OCI-LY7 (cell line): ENCODE measurements at regions not wholly inside any gene's neighbourhood (a gene's known extent, or its start where the extent isn't known, plus 50 kb on each side); places are given as distances from the start of the nearest gene placed in this dataset.

Source experiments
- BruUV-seq: library from RNA; stranded (reverse); fragments of 400-500 nt; replicated peaks from 2 replicates; lab custom pipeline; 2021; lab: Mats Ljungman, UMichigan
- CTCF ChIA-PET: fragments of 300-600 bp; sonication (Branson Sonifier 250); formaldehyde crosslinking; loops from one replicate; lab custom pipeline; 2022; ENCODE audit warnings: antibody characterized with exemption; ENCODE audit not compliant: unreplicated experiment; lab: Charles Lee
- POLR2A ChIA-PET: fragments of 300-600 bp; sonication (Branson Sonifier 250); formaldehyde crosslinking; loops from one replicate; lab custom pipeline; 2022; ENCODE audit warnings: antibody characterized with exemption; lab: Charles Lee
- DNase-seq: peaks from one replicate; pipeline ENCODE4 v3.0.0-alpha.2; 2015; ENCODE audit warnings: low spot score
- H2AFZ ChIP-seq: fragments of 200-600 bp; sonication (generic), shearing (Covaris generic); 2 replicates; pipeline ENCODE4 v1.6.1; 2014; ENCODE audit warnings: mild to moderate bottlenecking, antibody characterized with exemption, low read length, moderate library complexity
- H3K27ac ChIP-seq: fragments of 200-600 bp; sonication (generic); 2 replicates; pipeline ENCODE4 v1.5.1; 2014; ENCODE audit warnings: mixed run types, low read depth, mild to moderate bottlenecking, moderate library complexity, low read length, inconsistent platforms; ENCODE audit not compliant: poor library complexity, severe bottlenecking
- H3K36me3 ChIP-seq: fragments of 200-600 bp; sonication (generic); 2 replicates; pipeline ENCODE4 v1.6.1; 2014; ENCODE audit warnings: mild to moderate bottlenecking, antibody characterized with exemption, low read length, moderate library complexity, mixed read lengths; ENCODE audit not compliant: insufficient read depth
- H3K4me1 ChIP-seq: fragments of 200-600 bp; sonication (generic); 2 replicates; pipeline ENCODE4 v1.5.1; 2014; ENCODE audit warnings: mild to moderate bottlenecking, low read length; ENCODE audit not compliant: insufficient read depth, poor library complexity, severe bottlenecking
- H3K4me2 ChIP-seq: fragments of 200-600 bp; sonication (generic); 2 replicates; pipeline ENCODE4 v1.6.1; 2014; ENCODE audit warnings: mild to moderate bottlenecking, low read length
- H3K4me3 ChIP-seq: fragments of 200-600 bp; sonication (generic); 2 replicates; pipeline ENCODE4 v1.5.1; 2014; ENCODE audit warnings: mild to moderate bottlenecking, low read depth, low read length; ENCODE audit not compliant: poor library complexity, severe bottlenecking
- H3K79me2 ChIP-seq: fragments of 200-600 bp; sonication (generic); 2 replicates; pipeline ENCODE4 v1.6.1; 2016; ENCODE audit warnings: low read depth, mild to moderate bottlenecking, low read length, moderate library complexity, mixed read lengths; ENCODE audit not compliant: insufficient read depth
- H3K9me2 ChIP-seq: fragments of 200-600 bp; sonication (generic); 2 replicates; pipeline ENCODE4 v1.6.1; 2016; ENCODE audit warnings: mild to moderate bottlenecking, low read length, mixed read lengths; ENCODE audit not compliant: insufficient read depth
- H3K9me3 ChIP-seq: fragments of 200-600 bp; sonication (generic); 2 replicates; pipeline ENCODE4 v1.6.1; 2014; ENCODE audit warnings: mild to moderate bottlenecking, mixed run types, low read length, mixed read lengths
- H4K20me1 ChIP-seq: fragments of 200-600 bp; sonication (generic); 2 replicates; pipeline ENCODE4 v1.6.1; 2014; ENCODE audit warnings: mild to moderate bottlenecking, antibody characterized with exemption, low read length, moderate library complexity, mixed read lengths; ENCODE audit not compliant: insufficient read depth
- CTCF ChIP-seq: fragments of 200-600 bp; sonication (generic); conservative IDR thresholded peaks from 2 replicates; pipeline ENCODE4 v1.5.1; 2014; ENCODE audit warnings: mild to moderate bottlenecking, antibody characterized with exemption, low read length, moderate library complexity, mixed read lengths
- EZH2phosphoT487 ChIP-seq: fragments of 200-600 bp; sonication (generic); IDR thresholded peaks from 2 replicates; pipeline ENCODE4 v1.6.1; 2018; ENCODE audit warnings: low read depth, borderline replicate concordance, mild to moderate bottlenecking, mixed run types, antibody characterized with exemption, low read length, moderate library complexity, mixed read lengths
- intact Hi-C: fragments of 100-400 bp; cut with micrococcal nuclease; formaldehyde crosslinking; loops from one replicate; pipeline ENCODE4 v1.10.0; 2022; ENCODE audit not compliant: unreplicated experiment

DNA sequence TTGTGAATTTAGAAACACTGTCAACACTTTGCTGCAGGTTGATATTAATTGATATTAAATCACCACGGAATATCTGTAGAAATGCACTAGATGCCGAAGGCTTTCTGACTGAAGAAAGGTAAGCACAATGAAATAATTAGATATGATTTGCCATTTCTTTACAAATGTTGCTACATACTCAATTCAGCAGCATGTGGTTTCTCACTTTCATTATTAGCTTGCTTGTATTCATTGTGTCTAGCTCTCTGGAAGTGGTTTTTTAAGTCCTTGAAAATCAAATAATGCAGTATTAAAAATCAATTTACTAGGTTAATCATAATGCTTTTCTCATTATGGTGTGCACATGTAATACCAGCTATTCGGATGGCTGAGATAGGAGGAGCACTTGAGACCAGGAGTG lies 231.3 kb upstream of the MARCKS start:
- POLR2A ChIA-PET, result interaction anchor here (0.7 to 1.9 kb wide), 6 partner anchors 15 to 65 kb away, joined by 3 to 10 read pairs (median 3); no protein-coding TSS in a partner anchor
- intact Hi-C loops, result no loop called here
- H3K36me3 ChIP-seq, result no peaks in the 10 kb centered on the region
- no peaks in the 10 kb centered on the region for H4K20me1 ChIP-seq
- DNase-seq, result no peak
- no peak overlapping the region for H2AFZ ChIP-seq
- CTCF ChIA-PET, result no interaction called here
- BruUV-seq, result no TSS peak
- H3K9me3 ChIP-seq, result no peaks in the 10 kb centered on the region; the same call in 1 of the 2 replicates
- no peak overlapping the region for H3K4me3 ChIP-seq
- H3K79me2 ChIP-seq, result no peaks in the 10 kb centered on the region
- TF ChIP-seq CTCF (no peak), EZH2phosphoT487 (no peak)
- no peak overlapping the region for H3K4me2 ChIP-seq
- no peaks in the 10 kb centered on the region for H3K9me2 ChIP-seq
- peaks cover 52% of the 10 kb centered on the region for H3K4me1 ChIP-seq
- no peak overlapping the region for H3K27ac ChIP-seq

GRCh38 chr6:113626475-113626874 lies 230.7 kb upstream of the MARCKS start:
- Histone ChIP-seq H4K20me1 (no peaks in the 10 kb centered on the region), H3K4me3 (no peak overlapping the region), H3K4me2 (peak overlapping the region; percentile 14; the same call in 1 of the 2 replicates), H3K9me2 (no peaks in the 10 kb centered on the region), H3K4me1 (peaks cover 58% of the 10 kb centered on the region), H3K27ac (no peak overlapping the region), H3K9me3 (no peaks in the 10 kb centered on the region; the same call in 1 of the 2 replicates), H2AFZ (peak overlapping the region; percentile 62; the same call in 1 of the 2 replicates), H3K36me3 (no peaks in the 10 kb centered on the region), H3K79me2 (no peaks in the 10 kb centered on the region)
- peak; percentile 24 for DNase-seq
- ChIA-PET CTCF (no interaction called here), POLR2A (interaction anchor here (0.9 to 1.9 kb wide), 5 partner anchors 7 to 29 kb away, joined by 3 to 10 read pairs (median 3); no protein-coding TSS in a partner anchor)
- intact Hi-C loops, result no loop called here
- BruUV-seq, result no TSS peak
- no peak for TF ChIP-seq EZH2phosphoT487
- no peak; the same call in 1 of the 2 replicates for TF ChIP-seq CTCF

- intact Hi-C loops, result no loop called here
- no peak overlapping the region for H3K27ac ChIP-seq
- H3K9me2 ChIP-seq, result no peaks in the 10 kb centered on the region
- no peak for TF ChIP-seq EZH2phosphoT487
- TF ChIP-seq CTCF, result no peak
- CTCF ChIA-PET, result no interaction called here
- H3K4me2 ChIP-seq, result peak overlapping the region; percentile 2; the same call in 1 of the 2 replicates
- no peaks in the 10 kb centered on the region for H3K36me3 ChIP-seq
- no peak for DNase-seq
- no peaks in the 10 kb centered on the region; the same call in 1 of the 2 replicates for H3K9me3 ChIP-seq
- no peaks in the 10 kb centered on the region for H3K79me2 ChIP-seq
- no TSS peak for BruUV-seq
- peak overlapping the region; percentile 62; the same call in 1 of the 2 replicates for H2AFZ ChIP-seq
- no peaks in the 10 kb centered on the region for H4K20me1 ChIP-seq
- POLR2A ChIA-PET, result interaction anchor here (0.5 to 7.9 kb wide), 7 partner anchors 8 to 195 kb away, joined by 3 to 52 read pairs (median 3); no protein-coding TSS in a partner anchor
- H3K4me1 ChIP-seq, result peaks cover 68% of the 10 kb centered on the region
- H3K4me3 ChIP-seq, result no peak overlapping the region
These were observed 229.7 kb upstream of the MARCKS start for GRCh38 chr6:113627480-113627879.
